ENCODE measurements at regions not wholly inside any gene's neighbourhood (a gene's known extent, or its start where the extent isn't known, plus 50 kb on each side); places are given as distances from the start of the nearest gene placed in this dataset.

DNA sequence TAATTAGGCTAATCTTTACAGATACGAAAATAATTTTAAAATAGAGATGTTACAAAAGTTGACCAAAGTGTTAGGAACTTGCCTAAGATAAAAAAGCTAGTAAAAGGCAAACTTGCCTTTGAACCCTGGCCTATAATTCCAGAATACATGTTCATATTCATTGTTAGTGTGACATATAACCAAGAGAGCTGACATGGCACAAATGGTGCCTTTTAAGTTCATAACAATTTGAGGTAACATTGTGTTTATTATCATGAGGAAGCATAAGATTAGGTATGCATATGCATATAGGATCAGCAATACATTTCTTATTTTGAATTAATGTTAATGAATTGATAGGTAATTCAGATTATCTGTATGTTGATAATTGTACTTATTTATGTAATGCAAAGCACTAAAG, 1537.9 kb upstream of the PRR20A start:
- intact Hi-C loops (cut with DNase I) = no loop called here
- Histone ChIP-seq H3K4me3 (no peak overlapping the region), H3K36me3 (replicated peaks in 1 of 2; ENCODE audit: insufficient read depth in 1 of 2, low read depth in 2 of 2) (no peaks in the 10 kb centered on the region), H3K9me3 (no peaks in the 10 kb centered on the region), H3K27me3 (no peaks in the 10 kb centered on the region), H3K4me1 (no peaks in the 10 kb centered on the region), H3K27ac (no peak overlapping the region)
- WGBS, 2 donors = 47 to 50% methylated on average over 1 of the region's 1 CpG
- DNase-seq (no peak), ATAC-seq (no peak)
- TF ChIP-seq, protein P1, sequence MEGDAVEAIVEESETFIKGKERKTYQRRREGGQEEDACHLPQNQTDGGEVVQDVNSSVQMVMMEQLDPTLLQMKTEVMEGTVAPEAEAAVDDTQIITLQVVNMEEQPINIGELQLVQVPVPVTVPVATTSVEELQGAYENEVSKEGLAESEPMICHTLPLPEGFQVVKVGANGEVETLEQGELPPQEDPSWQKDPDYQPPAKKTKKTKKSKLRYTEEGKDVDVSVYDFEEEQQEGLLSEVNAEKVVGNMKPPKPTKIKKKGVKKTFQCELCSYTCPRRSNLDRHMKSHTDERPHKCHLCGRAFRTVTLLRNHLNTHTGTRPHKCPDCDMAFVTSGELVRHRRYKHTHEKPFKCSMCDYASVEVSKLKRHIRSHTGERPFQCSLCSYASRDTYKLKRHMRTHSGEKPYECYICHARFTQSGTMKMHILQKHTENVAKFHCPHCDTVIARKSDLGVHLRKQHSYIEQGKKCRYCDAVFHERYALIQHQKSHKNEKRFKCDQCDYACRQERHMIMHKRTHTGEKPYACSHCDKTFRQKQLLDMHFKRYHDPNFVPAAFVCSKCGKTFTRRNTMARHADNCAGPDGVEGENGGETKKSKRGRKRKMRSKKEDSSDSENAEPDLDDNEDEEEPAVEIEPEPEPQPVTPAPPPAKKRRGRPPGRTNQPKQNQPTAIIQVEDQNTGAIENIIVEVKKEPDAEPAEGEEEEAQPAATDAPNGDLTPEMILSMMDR (IDR thresholded peaks at IDR 0.05) = no peak
- TF ChIP-seq POLR2A (IDR thresholded peaks at IDR 0.05) = no peak

DNA sequence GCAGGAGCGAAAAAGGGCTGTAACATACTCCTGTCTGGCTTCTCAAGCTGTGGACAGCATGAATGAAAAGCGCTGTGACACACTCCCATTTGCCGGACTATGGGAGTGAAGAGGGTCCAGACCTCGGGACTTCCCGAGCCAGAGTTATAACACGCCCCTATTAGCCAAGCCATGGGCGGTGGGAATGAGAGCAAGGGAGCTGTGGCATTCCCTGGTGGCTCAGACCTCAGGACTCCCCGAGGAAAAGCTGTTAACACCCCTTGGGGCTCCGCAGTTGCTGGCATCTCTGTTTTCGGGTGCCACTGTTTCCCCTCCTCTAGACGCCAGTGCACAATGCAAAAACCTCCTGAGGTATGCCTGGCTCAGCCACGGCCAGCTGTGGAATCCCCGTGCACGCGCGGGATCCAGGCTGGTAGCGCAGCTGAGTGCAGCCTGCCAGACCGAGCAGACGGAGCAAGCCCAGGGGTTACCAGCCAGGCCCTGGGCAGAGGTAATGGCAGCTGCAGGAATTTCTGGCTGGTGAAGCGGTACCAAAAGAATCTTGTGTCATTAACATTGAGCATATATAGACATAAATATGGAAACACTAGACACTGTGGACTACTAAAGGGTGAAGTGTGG, 1534.6 kb upstream of the PRR20A start:
- no peaks in the 10 kb centered on the region for H3K27me3 ChIP-seq
- intact Hi-C loops (cut with DNase I) = no loop called here
- no peak overlapping the region for H3K27ac ChIP-seq
- no peaks in the 10 kb centered on the region for H3K4me1 ChIP-seq
- H3K36me3 ChIP-seq (replicated peaks in 1 of 2; ENCODE audit: insufficient read depth in 1 of 2, low read depth in 2 of 2) = no peaks in the 10 kb centered on the region
- no peak overlapping the region for H3K4me3 ChIP-seq
- no peak for DNase-seq
- no peak for ATAC-seq
- TF ChIP-seq POLR2A (IDR thresholded peaks at IDR 0.05) = no peak
- TF ChIP-seq, protein P1 (IDR thresholded peaks at IDR 0.05) = no peak
- H3K9me3 ChIP-seq = no peaks in the 10 kb centered on the region
- WGBS, 2 donors = 83 to 95% methylated on average over 9 to 20 of the region's 20 CpGs

DNA sequence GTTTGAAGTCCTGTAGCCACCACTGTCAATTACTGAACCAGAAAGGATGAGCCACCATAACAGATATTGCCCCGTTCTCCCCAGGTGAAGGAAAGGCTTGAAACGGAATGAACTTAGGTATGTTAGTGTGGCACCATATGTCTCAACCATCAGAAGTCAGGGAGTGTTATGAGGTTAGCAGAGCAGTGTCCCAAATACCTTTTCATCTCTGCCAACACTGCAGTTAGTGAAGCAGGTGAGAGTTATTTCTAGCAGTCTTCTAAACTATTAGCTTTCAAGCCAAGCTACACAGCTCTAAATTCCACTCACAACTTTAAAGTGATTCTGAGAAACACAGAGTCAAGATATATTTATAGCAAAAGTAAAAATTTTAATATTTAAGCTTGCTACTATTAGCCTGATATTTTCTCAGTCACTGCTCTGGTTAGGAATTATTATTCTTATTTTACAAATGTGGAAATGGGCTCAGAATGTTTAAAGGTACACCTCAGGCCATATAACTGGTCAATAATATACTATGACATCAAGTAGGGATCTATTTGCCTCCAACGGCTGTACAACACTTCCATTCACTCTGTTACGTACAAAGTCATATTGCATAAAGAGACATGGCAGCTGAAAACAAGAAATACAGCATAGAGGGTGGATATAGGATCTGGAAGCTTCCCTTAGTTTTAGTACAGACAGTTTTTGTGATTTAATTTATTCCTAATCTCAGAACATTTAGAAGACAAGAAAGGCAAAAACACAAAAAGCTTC, 1527.1 kb upstream of the PRR20A start:
- TF ChIP-seq POLR2A (IDR thresholded peaks at IDR 0.05) = no peak
- TF ChIP-seq, protein P1 (IDR thresholded peaks at IDR 0.05) = no peak
- H3K36me3 ChIP-seq (replicated peaks in 1 of 2; ENCODE audit: insufficient read depth in 1 of 2, low read depth in 2 of 2) = no peaks in the 10 kb centered on the region
- WGBS, 2 donors = 56 to 59% methylated on average over 4 of the region's 4 CpGs

DNA sequence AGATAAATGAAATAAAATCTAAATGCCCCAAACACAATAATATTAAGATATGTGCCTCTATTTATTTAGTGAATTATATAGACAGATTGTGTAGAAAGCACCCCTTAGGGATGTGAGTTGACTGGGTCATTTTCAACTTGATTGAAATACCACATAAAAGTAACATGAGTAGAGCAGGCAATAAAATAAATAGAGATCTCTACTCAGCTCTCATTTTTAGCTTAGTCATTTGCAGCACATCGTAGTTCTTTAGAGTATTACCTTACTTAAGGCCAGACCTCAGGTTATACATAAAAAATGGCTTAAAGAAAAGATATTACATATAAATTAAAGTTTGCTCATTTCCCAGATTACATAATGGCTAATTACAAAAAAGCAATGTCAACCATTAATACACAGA, 1525.6 kb upstream of the PRR20A start:
- H3K4me1 ChIP-seq = no peaks in the 10 kb centered on the region

More for the DNA sequence above, 1527.1 kb upstream of the PRR20A start:
- Histone ChIP-seq H3K27me3 (no peaks in the 10 kb centered on the region), H3K27ac (no peak overlapping the region), H3K4me1 (no peaks in the 10 kb centered on the region), H3K9me3 (no peaks in the 10 kb centered on the region), H3K4me3 (no peak overlapping the region)
- intact Hi-C loops (cut with DNase I) = no loop called here
- DNase-seq (no peak), ATAC-seq (no peak)

More for the DNA sequence above, 1525.6 kb upstream of the PRR20A start:
- Histone ChIP-seq H3K36me3 (replicated peaks in 1 of 2; ENCODE audit: insufficient read depth in 1 of 2, low read depth in 2 of 2) (no peaks in the 10 kb centered on the region), H3K9me3 (no peaks in the 10 kb centered on the region), H3K4me3 (no peak overlapping the region), H3K27ac (no peak overlapping the region), H3K27me3 (no peaks in the 10 kb centered on the region)
- 59 to 72% methylated on average over 1 of the region's 1 CpG for WGBS, 2 donors
- no peak for DNase-seq
- ATAC-seq = no peak
- no peak for TF ChIP-seq POLR2A (IDR thresholded peaks at IDR 0.05)
- TF ChIP-seq, protein P1 (IDR thresholded peaks at IDR 0.05) = no peak
- intact Hi-C loops (cut with DNase I) = no loop called here
